ENCODE measurements at regions not wholly inside any gene's neighbourhood (a gene's known extent, or its start where the extent isn't known, plus 50 kb on each side); places are given as distances from the start of the nearest gene placed in this dataset.

- TF ChIP-seq JUND (IDR thresholded peaks at IDR 0.05; ENCODE audit: borderline replicate concordance, low read depth, low read length) = no peak
- TF ChIP-seq JUND (tag; IDR thresholded peaks at IDR 0.05; ENCODE audit: borderline replicate concordance, low read depth, low read length) = no peak
- TF ChIP-seq POLR2A (conservative IDR thresholded peaks at IDR 0.05) = no peak
- TF ChIP-seq ZNF75A (CRISPR knock-in tag; IDR thresholded peaks at IDR 0.05) = no peak
- no peak for TF ChIP-seq ERF (CRISPR knock-in tag; IDR thresholded peaks at IDR 0.05)
- TF ChIP-seq ETS2 (tag; IDR thresholded peaks at IDR 0.05; ENCODE audit: borderline replicate concordance, poor library complexity, severe bottlenecking) = no peak
These were observed 641.3 kb upstream of the ZNF385D start for GRCh38 chr3:22392286-22392685.
